SJCRH30 (cell line): ENCODE measurements at regions not wholly inside any gene's neighbourhood (a gene's known extent, or its start where the extent isn't known, plus 50 kb on each side); places are given as distances from the start of the nearest gene placed in this dataset.

Experiments used
- DNase-seq, 2 experiments: peaks; one replicate each; pipeline ENCODE4 v3.0.0-alpha.2; 2015 to 2020
- H3K27ac ChIP-seq: fragments of 250-450 bp; sonication (Bioruptor Pico); 2 replicates; pipeline ENCODE4 v1.5.1; 2020; ENCODE audit warnings: mild to moderate bottlenecking, moderate library complexity
- H3K27me3 ChIP-seq: fragments of 250-450 bp; sonication (Bioruptor Pico); 2 replicates; pipeline ENCODE4 v1.5.1; 2020; ENCODE audit warnings: mild to moderate bottlenecking, moderate library complexity
- H3K36me3 ChIP-seq: fragments of 250-450 bp; sonication (Bioruptor Pico); 2 replicates; pipeline ENCODE4 v1.5.1; 2020; ENCODE audit warnings: mild to moderate bottlenecking, moderate library complexity
- H3K4me1 ChIP-seq: fragments of 250-450 bp; sonication (Bioruptor Pico); 2 replicates; pipeline ENCODE4 v1.5.1; 2020; ENCODE audit warnings: mild to moderate bottlenecking, moderate library complexity
- H3K4me3 ChIP-seq: fragments of 250-450 bp; sonication (Bioruptor Pico); 2 replicates; pipeline ENCODE4 v1.5.1; 2020; ENCODE audit warnings: mild to moderate bottlenecking, moderate library complexity
- H3K9me3 ChIP-seq: fragments of 250-450 bp; sonication (Bioruptor Pico); replicated peaks from 2 replicates; pipeline ENCODE4 v1.5.1; 2020; ENCODE audit warnings: mild to moderate bottlenecking, moderate library complexity

DNA sequence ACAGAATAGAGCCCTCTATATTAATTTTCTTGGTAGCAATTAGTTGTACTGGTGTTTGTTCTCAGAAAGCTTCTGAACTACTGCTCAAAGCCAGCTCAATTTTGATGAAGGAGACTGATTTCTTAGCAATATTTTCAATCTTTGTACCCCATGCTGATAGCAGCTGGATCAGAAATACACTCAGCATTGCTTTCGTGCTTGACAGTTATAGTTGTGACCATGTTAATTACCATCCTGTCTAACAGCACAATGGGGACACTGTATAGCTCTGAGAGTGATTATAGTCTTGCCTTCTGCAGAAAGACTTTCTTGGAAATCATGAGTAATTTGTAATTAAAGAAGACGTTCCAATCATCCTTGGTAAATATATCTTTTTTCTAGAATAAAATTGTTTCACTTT is 79.7 kb upstream of the GNPDA2 start:
- DNase-seq, result no peak
- Histone ChIP-seq H3K4me3 (no peak overlapping the region), H3K4me1 (no peaks in the 10 kb centered on the region), H3K36me3 (no peaks in the 10 kb centered on the region), H3K9me3 (no peaks in the 10 kb centered on the region), H3K27ac (no peak overlapping the region), H3K27me3 (no peaks in the 10 kb centered on the region)

DNA sequence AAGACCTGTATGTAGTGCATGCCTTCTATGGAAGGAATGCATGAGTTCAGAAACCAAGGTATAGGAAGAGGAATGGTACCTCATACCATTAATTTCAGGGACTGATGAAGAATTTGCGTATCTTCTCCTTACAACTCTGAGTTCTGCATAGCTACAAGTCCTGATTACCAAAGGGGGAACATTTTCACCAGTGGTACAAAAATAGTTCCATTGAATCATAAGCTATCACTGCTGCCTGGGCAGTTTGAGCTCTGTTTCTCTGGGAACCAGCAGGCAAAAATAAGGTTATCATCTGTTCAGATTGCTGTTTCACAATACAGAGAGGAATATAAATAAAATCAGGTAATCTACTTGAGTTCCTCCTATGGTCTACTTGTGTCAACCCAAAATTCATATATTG is 77.9 kb upstream of the GNPDA2 start:
- H3K27ac ChIP-seq, result no peak overlapping the region
- H3K27me3 ChIP-seq, result no peaks in the 10 kb centered on the region
- H3K36me3 ChIP-seq, result no peaks in the 10 kb centered on the region
- H3K9me3 ChIP-seq, result no peaks in the 10 kb centered on the region
- no peak overlapping the region for H3K4me3 ChIP-seq
- DNase-seq, result no peak
- no peaks in the 10 kb centered on the region for H3K4me1 ChIP-seq

DNA sequence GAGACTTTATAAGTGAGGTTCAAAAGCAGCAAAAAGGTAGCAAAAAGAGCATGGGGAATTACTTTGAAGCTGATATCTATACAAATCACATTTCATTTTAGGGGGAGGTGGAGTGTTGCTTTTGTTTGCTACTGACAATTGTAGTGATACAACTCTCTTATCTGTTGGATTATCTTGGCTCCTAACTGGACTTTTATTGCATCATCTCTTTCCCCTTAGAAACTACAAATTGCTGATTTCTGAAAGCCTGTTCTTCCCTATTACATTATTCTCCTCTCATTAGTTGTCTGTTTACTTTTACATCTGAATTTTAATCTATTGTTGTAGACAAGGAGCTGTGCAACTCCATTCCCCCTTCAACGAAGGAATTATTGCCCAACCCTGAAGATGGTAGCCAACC is 75.0 kb upstream of the GNPDA2 start:
- Histone ChIP-seq H3K9me3 (no peaks in the 10 kb centered on the region), H3K4me3 (no peak overlapping the region), H3K27ac (no peak overlapping the region), H3K27me3 (no peaks in the 10 kb centered on the region), H3K36me3 (no peaks in the 10 kb centered on the region), H3K4me1 (no peaks in the 10 kb centered on the region)
- no peak for DNase-seq

DNA sequence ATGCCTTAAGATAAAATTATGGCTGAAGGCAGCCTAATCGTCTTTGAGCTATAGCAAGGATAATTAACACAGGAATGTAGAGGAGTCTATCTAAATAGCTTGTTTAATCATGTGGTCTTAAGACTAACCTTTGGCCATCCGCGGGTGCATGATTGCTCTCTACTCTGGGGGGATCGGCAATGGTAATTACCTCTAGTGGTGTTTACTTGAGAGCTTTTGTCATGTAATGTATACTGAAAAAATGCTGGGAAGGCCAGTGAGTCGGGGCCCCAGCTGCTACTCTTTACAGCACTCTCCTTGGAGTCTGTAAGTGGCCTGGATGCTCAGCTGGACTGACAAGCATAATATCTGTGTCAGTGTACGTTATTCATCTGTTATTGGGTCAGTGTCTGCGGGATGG is 65.5 kb upstream of the GNPDA2 start:
- Histone ChIP-seq H3K36me3 (no peaks in the 10 kb centered on the region), H3K4me3 (no peak overlapping the region), H3K9me3 (no peaks in the 10 kb centered on the region), H3K4me1 (no peaks in the 10 kb centered on the region), H3K27me3 (no peaks in the 10 kb centered on the region), H3K27ac (no peak overlapping the region)
- DNase-seq, result no peak

DNA sequence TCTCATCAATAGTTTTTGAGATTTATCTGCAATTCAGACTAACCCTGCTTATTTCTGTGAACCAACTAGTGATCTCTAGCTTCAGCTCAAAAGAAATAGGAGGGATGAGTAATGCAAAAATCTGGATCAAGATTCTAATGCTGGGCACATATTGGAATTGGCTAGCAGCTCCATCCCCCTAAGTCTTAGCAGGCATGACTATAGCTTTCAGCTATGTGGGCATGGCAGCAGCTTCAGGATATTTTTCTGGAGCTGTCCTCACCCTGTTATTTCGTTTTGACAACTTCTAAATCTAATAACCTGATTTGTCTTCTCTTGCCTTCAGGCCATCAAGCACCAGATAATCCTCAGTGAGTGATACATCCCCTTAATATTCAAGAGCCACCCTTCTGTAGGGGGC is 50.8 kb upstream of the GNPDA2 start:
- DNase-seq, result no peak
- no peaks in the 10 kb centered on the region for H3K27me3 ChIP-seq
- H3K4me1 ChIP-seq, result no peaks in the 10 kb centered on the region
- no peaks in the 10 kb centered on the region for H3K9me3 ChIP-seq
- H3K27ac ChIP-seq, result no peak overlapping the region
- no peaks in the 10 kb centered on the region for H3K36me3 ChIP-seq
- H3K4me3 ChIP-seq, result no peak overlapping the region
